HEK293 (cell line): ENCODE measurements at regions not wholly inside any gene's neighbourhood (a gene's known extent, or its start where the extent isn't known, plus 50 kb on each side); places are given as distances from the start of the nearest gene placed in this dataset.

Source experiments
- CTCF ChIA-PET: fragments of 350-600 bp; formaldehyde crosslinking; extraction: SDS; loops from one replicate; lab custom pipeline; 2021; ENCODE audit warnings: antibody characterized with exemption; lab: Yijun Ruan, JAX
- POLR2A ChIA-PET: fragments of 300-600 bp; formaldehyde crosslinking; extraction: SDS; loops from one replicate; lab custom pipeline; 2020; ENCODE audit warnings: antibody characterized with exemption, inconsistent platforms; lab: Yijun Ruan, JAX
- H3K27ac ChIP-seq: fragments of 200-500 bp; sonication (Bioruptor generic); 2 replicates; pipeline ENCODE4 v1.5.1; 2014; ENCODE audit warnings: low read depth, low read length, control low read depth, inconsistent platforms; ENCODE audit errors: extremely low read depth
- H3K36me3 ChIP-seq, 2 experiments: fragments of 200-500 bp in 1 of 2; sonication (Bioruptor generic) in 1 of 2; 1 replicate in 1 of 2; 2 replicates in 1 of 2; pipeline ENCODE4 v1.5.1; 2014 to 2017; ENCODE audit warnings: inconsistent platforms in 2 of 2, low read length in 2 of 2; ENCODE audit not compliant: control insufficient read depth in 2 of 2, insufficient read depth in 1 of 2
- H3K4me1 ChIP-seq: fragments of 200-500 bp; sonication (Bioruptor generic); 2 replicates; pipeline ENCODE4 v1.5.1; 2014; ENCODE audit warnings: mild to moderate bottlenecking, low read length, inconsistent platforms; ENCODE audit not compliant: control insufficient read depth, insufficient read depth
- H3K4me3 ChIP-seq: 2 replicates; pipeline ENCODE4 v1.5.1; 2011; ENCODE audit warnings: low read depth, mild to moderate bottlenecking, control low read depth, low read length, moderate library complexity
- H3K9me3 ChIP-seq: fragments of 200-500 bp; sonication (Bioruptor generic); 2 replicates; pipeline ENCODE4 v1.5.1; 2014; ENCODE audit warnings: low read depth, low read length, inconsistent platforms; ENCODE audit not compliant: control insufficient read depth, insufficient read depth
- GLI4 ChIP-seq: fragments of 450-650 bp; formaldehyde crosslinking; IDR thresholded peaks from 2 replicates; pipeline ENCODE4 v1.5.1; 2016; ENCODE audit warnings: missing biosample characterization, missing genetic modification characterization
- ZIC2 ChIP-seq: fragments of 450-650 bp; formaldehyde crosslinking; IDR thresholded peaks from 2 replicates; pipeline ENCODE4 v1.5.1; 2016; ENCODE audit warnings: missing biosample characterization, missing genetic modification characterization
- ZNF175 ChIP-seq: fragments of 450-650 bp; formaldehyde crosslinking; IDR thresholded peaks from 2 replicates; pipeline ENCODE4 v1.5.1; 2016; ENCODE audit warnings: missing biosample characterization, missing genetic modification characterization
- ZNF302 ChIP-seq: fragments of 450-650 bp; formaldehyde crosslinking; IDR thresholded peaks from 2 replicates; pipeline ENCODE4 v1.5.1; 2016; ENCODE audit warnings: missing biosample characterization, missing genetic modification characterization, low read depth
- ZNF354C ChIP-seq: fragments of 450-650 bp; formaldehyde crosslinking; IDR thresholded peaks from 2 replicates; pipeline ENCODE4 v1.5.1; 2016; ENCODE audit warnings: missing biosample characterization, missing genetic modification characterization, low read depth, borderline replicate concordance
- ZNF404 ChIP-seq: fragments of 450-650 bp; formaldehyde crosslinking; IDR thresholded peaks from 2 replicates; pipeline ENCODE4 v1.5.1; 2017; ENCODE audit warnings: missing biosample characterization, missing genetic modification characterization
- ZNF585B ChIP-seq: fragments of 450-650 bp; formaldehyde crosslinking; IDR thresholded peaks from 2 replicates; pipeline ENCODE4 v1.5.1; 2016; ENCODE audit warnings: missing biosample characterization, missing genetic modification characterization
- ZNF624 ChIP-seq: fragments of 450-650 bp; formaldehyde crosslinking; IDR thresholded peaks from 2 replicates; pipeline ENCODE4 v1.5.1; 2017; ENCODE audit warnings: missing biosample characterization, missing genetic modification characterization
- ZNF626 ChIP-seq: fragments of 450-650 bp; sonication (Bioruptor Pico); formaldehyde crosslinking; IDR thresholded peaks from 2 replicates; pipeline ENCODE4 v1.5.1; 2018; ENCODE audit warnings: missing biosample characterization, missing genetic modification characterization, inconsistent platforms
- ZNF776 ChIP-seq: fragments of 450-650 bp; formaldehyde crosslinking; IDR thresholded peaks from 2 replicates; pipeline ENCODE4 v1.5.0; 2017; ENCODE audit warnings: missing biosample characterization, missing genetic modification characterization, borderline replicate concordance
- ZNF791 ChIP-seq: fragments of 450-650 bp; formaldehyde crosslinking; IDR thresholded peaks from 2 replicates; pipeline ENCODE4 v1.5.1; 2016; ENCODE audit warnings: missing biosample characterization, missing genetic modification characterization
- TF ChIP-seq, protein P1 (sequence below): fragments of 450-650 bp; formaldehyde crosslinking; IDR thresholded peaks from 2 replicates; pipeline ENCODE4 v1.5.1; 2016; ENCODE audit warnings: missing biosample characterization, missing genetic modification characterization
- TF ChIP-seq, protein P2 (sequence below): fragments of 450-650 bp; formaldehyde crosslinking; IDR thresholded peaks from 2 replicates; pipeline ENCODE4 v1.5.1; 2016; ENCODE audit warnings: missing biosample characterization, missing genetic modification characterization
- TF ChIP-seq, protein P3 (sequence below): fragments of 450-650 bp; formaldehyde crosslinking; IDR thresholded peaks from 2 replicates; pipeline ENCODE4 v1.5.1; 2016; ENCODE audit warnings: missing biosample characterization, missing genetic modification characterization
- TF ChIP-seq, protein P4 (sequence below): fragments of 450-650 bp; formaldehyde crosslinking; IDR thresholded peaks from 2 replicates; pipeline ENCODE4 v1.5.1; 2016; ENCODE audit warnings: missing biosample characterization, missing genetic modification characterization
- TF ChIP-seq, protein P5 (sequence below): fragments of 450-650 bp; formaldehyde crosslinking; IDR thresholded peaks from 2 replicates; pipeline ENCODE4 v1.5.1; 2017; ENCODE audit warnings: missing biosample characterization, missing genetic modification characterization

DNA sequence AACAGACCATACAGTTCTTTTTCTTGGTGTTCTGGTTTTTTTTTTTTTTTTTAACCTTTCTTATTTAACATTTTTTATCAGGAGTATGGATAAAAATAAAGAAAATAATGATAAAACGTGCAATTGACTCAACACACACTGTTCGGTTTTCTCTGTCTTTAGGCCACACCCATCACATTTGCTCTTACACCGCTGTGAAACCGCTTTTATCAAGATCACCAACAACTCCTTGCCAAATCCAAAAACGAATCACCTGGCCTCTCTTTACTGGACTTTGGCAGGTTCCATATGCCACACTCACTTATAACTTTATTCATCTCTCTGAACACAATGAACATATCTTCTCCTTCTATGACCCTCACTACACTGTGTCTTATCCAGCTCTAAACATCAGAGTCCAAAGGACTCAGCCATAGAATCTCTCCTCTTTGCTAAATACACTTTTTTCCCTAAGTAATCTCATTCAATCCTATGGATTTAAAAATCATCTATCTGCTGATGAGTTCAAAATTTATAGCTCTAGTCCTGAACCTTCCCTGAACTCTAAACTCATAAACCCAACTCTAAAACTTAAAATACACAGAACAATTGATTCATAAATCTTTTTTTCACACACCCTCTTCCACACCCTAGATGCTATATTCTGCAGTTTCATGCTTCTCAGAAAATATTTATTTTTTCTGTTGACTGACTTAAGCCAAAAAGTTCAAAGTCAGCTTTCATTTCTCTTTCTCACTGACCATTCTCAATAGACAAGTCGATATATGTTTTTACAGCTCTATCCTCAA lies 800.6 kb upstream of the SOX9 start:
- H3K9me3 ChIP-seq: no peaks in the 10 kb centered on the region
- ChIA-PET POLR2A (no interaction called here), CTCF (interaction anchor here (1.2 kb wide), 1 partner anchor 141 kb away, joined by 4 read pairs; no protein-coding TSS in a partner anchor)
- H3K27ac ChIP-seq: no peak overlapping the region
- no peak for TF ChIP-seq ZNF404 (tag by site-specific recombination)
- TF ChIP-seq, protein P1, sequence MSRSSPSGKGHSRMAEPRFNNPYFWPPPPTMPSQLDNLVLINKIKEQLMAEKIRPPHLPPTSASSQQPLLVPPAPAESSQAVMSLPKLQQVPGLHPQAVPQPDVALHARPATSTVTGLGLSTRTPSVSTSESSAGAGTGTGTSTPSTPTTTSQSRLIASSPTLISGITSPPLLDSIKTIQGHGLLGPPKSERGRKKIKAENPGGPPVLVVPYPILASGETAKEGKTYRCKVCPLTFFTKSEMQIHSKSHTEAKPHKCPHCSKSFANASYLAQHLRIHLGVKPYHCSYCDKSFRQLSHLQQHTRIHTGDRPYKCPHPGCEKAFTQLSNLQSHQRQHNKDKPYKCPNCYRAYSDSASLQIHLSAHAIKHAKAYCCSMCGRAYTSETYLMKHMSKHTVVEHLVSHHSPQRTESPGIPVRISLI (tag by site-specific recombination): no peak
- TF ChIP-seq ZNF302 (tag by site-specific recombination): no peak
- no peaks in the 10 kb centered on the region for H3K4me1 ChIP-seq
- no peaks in the 10 kb centered on the region for H3K36me3 ChIP-seq
- H3K4me3 ChIP-seq: no peak overlapping the region

DNA sequence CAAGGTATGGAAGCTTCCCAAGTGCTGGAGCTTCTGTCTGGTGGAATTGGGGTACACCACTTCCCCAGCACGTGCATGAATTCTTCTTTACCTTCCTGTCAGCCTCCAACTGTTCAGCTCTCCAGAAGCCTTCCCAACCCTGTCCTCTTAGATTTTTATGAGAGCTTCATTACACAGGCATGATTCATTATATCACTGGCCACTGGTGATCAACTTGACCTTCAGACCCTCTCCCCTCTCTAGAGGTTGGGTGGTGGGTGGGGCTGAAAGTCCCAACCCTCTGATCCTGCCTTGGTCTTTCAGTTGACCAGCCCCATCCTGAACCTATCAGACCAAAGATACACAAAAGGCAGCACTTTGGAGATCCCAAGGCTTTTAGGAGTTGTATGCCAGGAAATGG lies 795.7 kb upstream of the SOX9 start:
- no peak overlapping the region for H3K4me3 ChIP-seq
- ChIA-PET POLR2A (no interaction called here), CTCF (no interaction called here)
- no peaks in the 10 kb centered on the region for H3K9me3 ChIP-seq
- no peak overlapping the region for H3K27ac ChIP-seq
- TF ChIP-seq, protein P2, sequence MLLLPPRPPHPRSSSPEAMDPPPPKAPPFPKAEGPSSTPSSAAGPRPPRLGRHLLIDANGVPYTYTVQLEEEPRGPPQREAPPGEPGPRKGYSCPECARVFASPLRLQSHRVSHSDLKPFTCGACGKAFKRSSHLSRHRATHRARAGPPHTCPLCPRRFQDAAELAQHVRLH (tag by site-specific recombination): no peak
- H3K4me1 ChIP-seq: peaks cover 3% of the 10 kb centered on the region; the same call in 1 of the 2 replicates
- no peaks in the 10 kb centered on the region for H3K36me3 ChIP-seq

DNA sequence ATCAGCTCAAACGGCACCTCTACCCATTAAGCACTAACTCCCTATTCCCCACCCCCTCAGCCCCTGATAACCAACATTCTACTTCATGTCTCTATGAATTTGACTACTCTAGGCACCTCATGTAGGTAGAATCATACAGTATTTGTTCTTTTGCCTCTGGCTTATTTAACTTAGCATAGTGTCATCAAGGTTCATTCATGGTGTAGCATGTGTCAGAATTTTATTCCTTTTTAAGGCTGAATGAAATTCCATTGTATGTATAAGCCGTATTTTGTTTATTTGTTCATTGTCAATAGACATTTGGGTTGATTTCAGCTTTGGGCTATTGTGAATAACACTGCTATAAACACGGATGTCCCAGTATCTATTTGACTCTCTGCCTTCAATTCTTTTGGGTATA lies 794.9 kb upstream of the SOX9 start:
- CTCF ChIA-PET: no interaction called here
- no peaks in the 10 kb centered on the region for H3K36me3 ChIP-seq
- H3K4me1 ChIP-seq: peaks cover 3% of the 10 kb centered on the region; the same call in 1 of the 2 replicates
- H3K4me3 ChIP-seq: no peak overlapping the region
- TF ChIP-seq ZIC2 (tag by site-specific recombination): no peak
- no peak for TF ChIP-seq GLI4 (tag by site-specific recombination)
- no peak for TF ChIP-seq ZNF585B (tag by site-specific recombination)
- TF ChIP-seq ZNF626: no peak
- no peak for TF ChIP-seq ZNF354C
- no peak for TF ChIP-seq ZNF624
- TF ChIP-seq, protein P3, sequence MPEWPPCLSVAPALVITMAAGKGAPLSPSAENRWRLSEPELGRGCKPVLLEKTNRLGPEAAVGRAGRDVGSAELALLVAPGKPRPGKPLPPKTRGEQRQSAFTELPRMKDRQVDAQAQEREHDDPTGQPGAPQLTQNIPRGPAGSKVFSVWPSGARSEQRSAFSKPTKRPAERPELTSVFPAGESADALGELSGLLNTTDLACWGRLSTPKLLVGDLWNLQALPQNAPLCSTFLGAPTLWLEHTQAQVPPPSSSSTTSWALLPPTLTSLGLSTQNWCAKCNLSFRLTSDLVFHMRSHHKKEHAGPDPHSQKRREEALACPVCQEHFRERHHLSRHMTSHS (tag by site-specific recombination): no peak
- no peak for TF ChIP-seq ZNF175 (tag by site-specific recombination)
- TF ChIP-seq, protein P4, sequence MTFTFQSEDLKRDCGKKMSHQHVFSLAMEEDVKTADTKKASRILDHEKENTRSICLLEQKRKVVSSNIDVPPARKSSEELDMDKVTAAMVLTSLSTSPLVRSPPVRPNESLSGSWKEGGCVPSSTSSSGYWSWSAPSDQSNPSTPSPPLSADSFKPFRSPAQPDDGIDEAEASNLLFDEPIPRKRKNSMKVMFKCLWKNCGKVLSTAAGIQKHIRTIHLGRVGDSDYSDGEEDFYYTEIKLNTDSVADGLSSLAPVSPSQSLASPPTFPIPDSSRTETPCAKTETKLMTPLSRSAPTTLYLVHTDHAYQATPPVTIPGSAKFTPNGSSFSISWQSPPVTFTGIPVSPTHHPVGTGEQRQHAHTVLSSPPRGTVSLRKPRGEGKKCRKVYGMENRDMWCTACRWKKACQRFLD (tag by site-specific recombination): no peak
- TF ChIP-seq, protein P5, sequence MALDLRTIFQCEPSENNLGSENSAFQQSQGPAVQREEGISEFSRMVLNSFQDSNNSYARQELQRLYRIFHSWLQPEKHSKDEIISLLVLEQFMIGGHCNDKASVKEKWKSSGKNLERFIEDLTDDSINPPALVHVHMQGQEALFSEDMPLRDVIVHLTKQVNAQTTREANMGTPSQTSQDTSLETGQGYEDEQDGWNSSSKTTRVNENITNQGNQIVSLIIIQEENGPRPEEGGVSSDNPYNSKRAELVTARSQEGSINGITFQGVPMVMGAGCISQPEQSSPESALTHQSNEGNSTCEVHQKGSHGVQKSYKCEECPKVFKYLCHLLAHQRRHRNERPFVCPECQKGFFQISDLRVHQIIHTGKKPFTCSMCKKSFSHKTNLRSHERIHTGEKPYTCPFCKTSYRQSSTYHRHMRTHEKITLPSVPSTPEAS (tag by site-specific recombination): no peak
- TF ChIP-seq ZNF791 (tag by site-specific recombination): no peak
- no peak for TF ChIP-seq ZNF776
- TF ChIP-seq, all 188 proteins: peak for 0
- POLR2A ChIA-PET: no interaction called here
- no peak overlapping the region for H3K27ac ChIP-seq
- H3K9me3 ChIP-seq: no peaks in the 10 kb centered on the region
